Colonic mucosa (tissue), 4 donors: ENCODE measurements at regions not wholly inside any gene's neighbourhood (a gene's known extent, or its start where the extent isn't known, plus 50 kb on each side); places are given as distances from the start of the nearest gene placed in this dataset.

ENCODE experiments used
- DNase-seq: peaks from one replicate; pipeline ENCODE4 v3.0.0-alpha.2; 2020
- H3K27ac ChIP-seq: fragments of 200-600 bp; one replicate; pipeline ENCODE4 v1.8.0; 2021
- H3K27me3 ChIP-seq: fragments of 200-600 bp; one replicate; pipeline ENCODE4 v1.8.0; 2021
- H3K36me3 ChIP-seq: fragments of 200-600 bp; one replicate; pipeline ENCODE4 v1.8.0; 2021
- H3K4me1 ChIP-seq: fragments of 200-600 bp; one replicate; pipeline ENCODE4 v1.8.0; 2021; ENCODE audit warnings: mild to moderate bottlenecking
- H3K4me3 ChIP-seq: fragments of 200-600 bp; one replicate; pipeline ENCODE4 v1.8.0; 2021
- H3K9ac ChIP-seq, 2 donors: one replicate each; pipeline ENCODE4 v1.7.0; 2013; ENCODE audit warnings: control low read depth in 2 of 2, low read depth in 2 of 2, low read length in 2 of 2
- H3K9me3 ChIP-seq: fragments of 200-600 bp; one replicate; pipeline ENCODE4 v1.8.0; 2021
- intact Hi-C: fragments of 100-400 bp; cut with DNase I; formaldehyde crosslinking; loops from one replicate; pipeline ENCODE4 v1.14.1; 2022
- TF ChIP-seq, protein P1 (sequence below): fragments of 200-600 bp; IDR thresholded peaks from one replicate; pipeline ENCODE4 v1.8.0; 2022; ENCODE audit warnings: antibody characterized with exemption, mild to moderate bottlenecking
- donor health status: healthy.
- donor health status: DM: no; HTN: no; CAD: no.
- donor health status: DM: no; HTN: no; CAD: no.

DNA sequence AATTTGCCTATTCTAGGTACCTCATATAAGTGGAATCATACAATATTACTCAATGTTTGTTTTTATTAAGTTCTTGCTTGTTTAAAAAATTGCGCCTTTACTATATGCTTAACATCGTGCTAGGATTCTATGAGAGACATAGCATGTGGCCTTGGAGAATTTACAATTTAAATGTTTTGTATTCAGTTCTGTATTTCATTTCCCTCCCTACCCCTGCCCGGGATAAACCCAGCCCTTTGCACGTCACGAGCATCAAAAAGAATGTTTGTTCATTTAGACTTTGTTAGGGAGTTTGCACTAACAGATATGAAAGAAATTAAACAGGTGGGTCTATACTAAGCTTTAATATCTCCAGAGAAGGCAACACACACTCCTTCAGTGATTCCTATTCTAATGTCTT lies 75.7 kb downstream of the C18orf54 start:
- Histone ChIP-seq H3K9me3 (no peaks in the 10 kb centered on the region), H3K9ac (no peak overlapping the region), H3K27me3 (no peaks in the 10 kb centered on the region), H3K27ac (no peak overlapping the region), H3K4me1 (no peaks in the 10 kb centered on the region), H3K36me3 (no peaks in the 10 kb centered on the region), H3K4me3 (no peak overlapping the region)
- intact Hi-C loops, result no loop called here
- no peak for DNase-seq
- TF ChIP-seq, protein P1, sequence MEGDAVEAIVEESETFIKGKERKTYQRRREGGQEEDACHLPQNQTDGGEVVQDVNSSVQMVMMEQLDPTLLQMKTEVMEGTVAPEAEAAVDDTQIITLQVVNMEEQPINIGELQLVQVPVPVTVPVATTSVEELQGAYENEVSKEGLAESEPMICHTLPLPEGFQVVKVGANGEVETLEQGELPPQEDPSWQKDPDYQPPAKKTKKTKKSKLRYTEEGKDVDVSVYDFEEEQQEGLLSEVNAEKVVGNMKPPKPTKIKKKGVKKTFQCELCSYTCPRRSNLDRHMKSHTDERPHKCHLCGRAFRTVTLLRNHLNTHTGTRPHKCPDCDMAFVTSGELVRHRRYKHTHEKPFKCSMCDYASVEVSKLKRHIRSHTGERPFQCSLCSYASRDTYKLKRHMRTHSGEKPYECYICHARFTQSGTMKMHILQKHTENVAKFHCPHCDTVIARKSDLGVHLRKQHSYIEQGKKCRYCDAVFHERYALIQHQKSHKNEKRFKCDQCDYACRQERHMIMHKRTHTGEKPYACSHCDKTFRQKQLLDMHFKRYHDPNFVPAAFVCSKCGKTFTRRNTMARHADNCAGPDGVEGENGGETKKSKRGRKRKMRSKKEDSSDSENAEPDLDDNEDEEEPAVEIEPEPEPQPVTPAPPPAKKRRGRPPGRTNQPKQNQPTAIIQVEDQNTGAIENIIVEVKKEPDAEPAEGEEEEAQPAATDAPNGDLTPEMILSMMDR, result no peak

DNA sequence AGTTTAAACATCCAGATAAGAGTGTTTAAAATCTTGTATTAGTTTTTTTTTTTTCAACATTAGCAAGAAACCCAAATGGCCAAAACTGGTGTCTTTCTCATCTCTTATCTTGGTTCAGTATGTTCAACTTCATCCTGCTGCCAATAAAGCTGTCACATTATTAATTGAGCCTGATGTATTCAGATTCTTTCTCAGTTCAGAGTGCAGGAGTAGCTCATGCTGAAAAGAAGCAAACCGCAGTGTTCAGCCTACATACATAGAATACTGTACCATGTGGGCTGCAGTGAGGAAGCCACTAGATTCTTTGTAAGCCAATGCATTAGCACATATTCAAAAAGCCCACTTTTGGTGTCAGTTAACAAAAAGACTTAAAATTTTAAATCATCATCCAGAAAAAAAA lies 76.2 kb downstream of the C18orf54 start:
- Histone ChIP-seq H3K27me3 (no peaks in the 10 kb centered on the region), H3K4me1 (no peaks in the 10 kb centered on the region), H3K9me3 (no peaks in the 10 kb centered on the region), H3K36me3 (no peaks in the 10 kb centered on the region), H3K27ac (no peak overlapping the region), H3K9ac (no peak overlapping the region), H3K4me3 (no peak overlapping the region)
- no peak for DNase-seq
- TF ChIP-seq, protein P1, result no peak
- intact Hi-C loops, result no loop called here

DNA sequence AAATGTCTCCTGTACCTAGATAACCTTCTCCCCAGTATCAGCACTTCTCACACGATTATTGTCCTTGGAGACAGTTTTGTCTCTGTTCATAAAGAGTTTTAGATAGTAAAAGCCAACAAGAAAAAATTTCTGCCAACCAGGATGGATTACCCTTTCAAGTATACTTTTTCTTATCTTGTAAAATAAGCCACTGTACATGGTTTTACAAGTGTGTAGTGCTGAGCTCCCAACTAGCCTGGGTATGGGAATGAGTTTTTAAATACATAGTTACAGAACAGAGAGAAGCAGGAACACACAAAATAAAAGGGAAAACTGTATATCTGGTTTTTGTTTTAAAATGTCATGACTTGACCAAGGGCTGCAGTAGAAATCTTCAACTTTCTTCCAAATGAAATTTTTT lies 76.7 kb downstream of the C18orf54 start:
- Histone ChIP-seq H3K9me3 (no peaks in the 10 kb centered on the region), H3K4me3 (no peak overlapping the region), H3K4me1 (no peaks in the 10 kb centered on the region), H3K27me3 (no peaks in the 10 kb centered on the region), H3K9ac (no peak overlapping the region), H3K27ac (no peak overlapping the region), H3K36me3 (no peaks in the 10 kb centered on the region)
- intact Hi-C loops, result no loop called here
- no peak for DNase-seq
- TF ChIP-seq, protein P1, result no peak

DNA sequence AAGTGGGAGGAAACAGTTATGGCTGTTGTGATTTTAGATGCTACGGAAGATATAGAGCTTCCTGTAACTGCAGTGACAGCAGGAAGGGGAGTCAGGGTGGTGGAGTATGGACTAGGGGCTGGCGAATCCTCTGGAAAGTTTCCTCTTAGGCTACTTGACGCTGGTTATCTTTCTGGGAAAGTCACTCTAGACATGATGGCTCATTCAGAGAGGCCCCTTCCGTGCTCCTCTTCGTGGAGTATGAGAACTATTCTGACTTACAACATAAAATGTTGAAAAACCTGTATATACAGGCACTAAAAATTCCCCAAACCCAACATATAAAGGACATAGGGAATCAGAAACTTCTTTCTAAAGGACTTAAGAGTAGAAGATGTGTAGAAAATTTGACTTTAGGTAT lies 78.8 kb downstream of the C18orf54 start:
- intact Hi-C loops, result no loop called here
- TF ChIP-seq, protein P1, result no peak

DNA sequence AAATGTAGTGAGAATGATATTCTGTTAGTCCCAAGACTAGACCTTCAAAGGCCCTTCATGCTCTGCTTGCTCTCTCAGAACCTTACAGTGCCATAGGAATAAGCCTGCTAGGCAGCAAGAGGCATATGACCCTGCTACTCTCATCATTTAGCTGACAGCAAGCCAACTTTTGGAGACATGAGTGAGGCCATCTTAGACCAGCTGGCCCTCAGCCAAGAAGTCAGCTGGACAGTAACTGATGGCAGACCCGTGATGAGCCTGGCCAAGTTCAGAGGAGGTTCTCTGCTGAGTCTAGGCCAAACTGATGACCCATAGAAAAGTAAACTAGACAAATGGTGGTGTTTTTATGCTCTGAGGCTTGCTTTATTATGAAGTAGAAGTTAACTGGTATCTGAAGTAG lies 82.6 kb downstream of the C18orf54 start:
- TF ChIP-seq, protein P1, result no peak
- Histone ChIP-seq H3K9me3 (no peaks in the 10 kb centered on the region), H3K9ac (no peak overlapping the region), H3K4me1 (no peaks in the 10 kb centered on the region), H3K4me3 (no peak overlapping the region), H3K27me3 (no peaks in the 10 kb centered on the region), H3K27ac (no peak overlapping the region), H3K36me3 (no peaks in the 10 kb centered on the region)
- intact Hi-C loops, result loop anchor here (5.0 to 10.0 kb wide), 3 partner anchors 122 to 235 kb away; no protein-coding TSS in a partner anchor
- DNase-seq, result no peak

More for the DNA sequence above, 78.8 kb downstream of the C18orf54 start:
- H3K27ac ChIP-seq, result no peak overlapping the region
- no peaks in the 10 kb centered on the region for H3K4me1 ChIP-seq
- H3K4me3 ChIP-seq, result no peak overlapping the region
- no peak overlapping the region for H3K9ac ChIP-seq
- H3K27me3 ChIP-seq, result no peaks in the 10 kb centered on the region
- H3K36me3 ChIP-seq, result no peaks in the 10 kb centered on the region
- DNase-seq, result no peak
- H3K9me3 ChIP-seq, result no peaks in the 10 kb centered on the region
